GM19043 (cell line): ENCODE measurements at regions not wholly inside any gene's neighbourhood (a gene's known extent, or its start where the extent isn't known, plus 50 kb on each side); places are given as distances from the start of the nearest gene placed in this dataset.

ENCODE experiments used
- ATAC-seq: cut with Tn5 transposase; IDR thresholded peaks from one replicate; pipeline ENCODE4 v1.9.1; 2021; ENCODE audit warnings: low read depth; ENCODE audit not compliant: unreplicated experiment

- ATAC-seq, result no peak
These were observed 130.6 kb upstream of the NPVF start for GRCh38 chr7:25358926-25359325.

GRCh38 chr7:25359471-25360059 is 131.3 kb upstream of the NPVF start:
- ATAC-seq, result no peak

GRCh38 chr7:25360451-25360850 is 132.2 kb upstream of the NPVF start:
- ATAC-seq, result no peak

- ATAC-seq, result no peak
These were observed 133.1 kb upstream of the NPVF start for GRCh38 chr7:25361387-25361786.

GRCh38 chr7:25361863-25362262 is 133.6 kb upstream of the NPVF start:
- no peak for ATAC-seq

GRCh38 chr7:25368599-25369201 is 140.4 kb upstream of the NPVF start:
- ATAC-seq, result no peak

GRCh38 chr7:25369786-25370185 is 141.5 kb upstream of the NPVF start:
- ATAC-seq, result no peak

GRCh38 chr7:25371972-25372371 is 143.7 kb upstream of the NPVF start:
- no peak for ATAC-seq

GRCh38 chr7:25375805-25376600 is 147.7 kb upstream of the NPVF start:
- ATAC-seq, result no peak

GRCh38 chr7:25379351-25380300 is 151.3 kb upstream of the NPVF start:
- ATAC-seq, result no peak

GRCh38 chr7:25381818-25382589 is 153.7 kb upstream of the NPVF start:
- ATAC-seq, result no peak

- ATAC-seq, result no peak
These were observed 154.6 kb upstream of the NPVF start for GRCh38 chr7:25382869-25383268.

- no peak for ATAC-seq
These were observed 155.1 kb upstream of the NPVF start for GRCh38 chr7:25383402-25383801.

- ATAC-seq, result no peak
These were observed 156.7 kb upstream of the NPVF start for GRCh38 chr7:25384788-25385505.

- ATAC-seq, result no peak
These were observed 157.3 kb upstream of the NPVF start for GRCh38 chr7:25385506-25386136.

GRCh38 chr7:25386311-25386744 is 158.0 kb upstream of the NPVF start:
- no peak for ATAC-seq

- no peak for ATAC-seq
These were observed 160.4 kb upstream of the NPVF start for GRCh38 chr7:25388681-25389080.

- ATAC-seq, result no peak
These were observed 161.3 kb upstream of the NPVF start for GRCh38 chr7:25389489-25390106.
